ENCODE measurements at regions not wholly inside any gene's neighbourhood (a gene's known extent, or its start where the extent isn't known, plus 50 kb on each side); places are given as distances from the start of the nearest gene placed in this dataset.
"Not testable (repeated sequence)": the region's sequence is repeated elsewhere in the genome, so short reads cannot be mapped to it uniquely, and the experiment has no call there.

GRCh38 chr7:119270045-119270464 lies 1002.9 kb upstream of the KCND2 start:
- no peak overlapping the region for H3K4me3 ChIP-seq
- no peak overlapping the region for H3K27ac ChIP-seq
- H3K36me3 ChIP-seq (ENCODE audit: insufficient read depth, low read length): no peaks in the 10 kb centered on the region
- H3K9me3 ChIP-seq (ENCODE audit: low read depth, low read length): no peaks in the 10 kb centered on the region
- no peak for TF ChIP-seq EZH2 (IDR thresholded peaks at IDR 0.05)
- no peak for TF ChIP-seq FOXP2 (optimal IDR thresholded peaks at IDR 0.05; ENCODE audit: control extremely low read depth, extremely low read length, insufficient read depth)
- no peak for TF ChIP-seq POLR2AphosphoS5 (IDR thresholded peaks at IDR 0.05; ENCODE audit: borderline replicate concordance, low read depth, low read length)
- no peak overlapping the region for H3K9ac ChIP-seq (ENCODE audit: insufficient read length)
- DNase-seq (ENCODE audit: low read depth, low spot score): peak; percentile 61

- no peak for DNase-seq (ENCODE audit: low read depth, low spot score)
These were observed 1002.3 kb upstream of the KCND2 start for GRCh38 chr7:119270644-119271043.

DNA sequence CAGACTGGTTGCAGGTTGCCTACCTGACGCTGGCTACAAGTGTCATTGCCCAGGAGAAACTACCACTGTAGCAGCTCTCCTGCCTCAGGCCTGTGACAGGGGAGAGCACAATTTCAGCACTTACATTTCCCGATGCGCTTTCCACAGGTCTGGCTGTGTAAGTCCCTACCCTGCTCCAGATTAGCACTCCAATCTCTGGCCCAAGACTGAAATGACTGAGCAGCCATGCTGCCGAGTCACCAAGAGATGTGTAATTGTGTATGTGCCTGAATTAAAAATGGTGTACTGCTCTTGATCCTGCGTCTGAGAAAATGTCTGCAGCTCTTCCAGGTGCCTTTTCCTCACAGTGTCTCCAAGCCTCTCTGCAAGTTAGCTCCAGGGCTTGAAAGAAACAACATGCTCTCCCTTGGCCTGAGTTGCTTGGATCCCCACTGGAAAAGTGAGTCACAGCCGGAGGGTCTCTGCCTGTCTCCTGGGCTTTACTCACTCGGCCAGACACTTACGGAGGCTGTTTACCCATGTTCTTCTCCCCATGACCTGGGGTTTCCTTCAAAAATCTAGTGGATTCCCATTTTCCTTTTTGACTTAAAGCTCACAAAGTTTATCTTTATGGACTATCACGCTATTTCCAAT lies 1001.7 kb upstream of the KCND2 start:
- H3K4me3 ChIP-seq: no peak overlapping the region
- H3K9me3 ChIP-seq (ENCODE audit: low read depth, low read length): no peaks in the 10 kb centered on the region
- H3K36me3 ChIP-seq (ENCODE audit: insufficient read depth, low read length): no peaks in the 10 kb centered on the region
- no peak overlapping the region for H3K27ac ChIP-seq
- no peak overlapping the region for H3K9ac ChIP-seq (ENCODE audit: insufficient read length)
- DNase-seq (ENCODE audit: low read depth, low spot score): no peak
- no peak for TF ChIP-seq POLR2AphosphoS5 (IDR thresholded peaks at IDR 0.05; ENCODE audit: borderline replicate concordance, low read depth, low read length)
- TF ChIP-seq EZH2 (IDR thresholded peaks at IDR 0.05): no peak
- no peak for TF ChIP-seq FOXP2 (optimal IDR thresholded peaks at IDR 0.05; ENCODE audit: control extremely low read depth, extremely low read length, insufficient read depth)

More at GRCh38 chr7:119270644-119271043, 1002.3 kb upstream of the KCND2 start:
- Histone ChIP-seq H3K4me3 (no peak overlapping the region), H3K27ac (no peak overlapping the region), H3K9me3 (ENCODE audit: low read depth, low read length) (no peaks in the 10 kb centered on the region), H3K9ac (ENCODE audit: insufficient read length) (no peak overlapping the region), H3K36me3 (ENCODE audit: insufficient read depth, low read length) (no peaks in the 10 kb centered on the region)
- TF ChIP-seq FOXP2 (optimal IDR thresholded peaks at IDR 0.05; ENCODE audit: control extremely low read depth, extremely low read length, insufficient read depth) (no peak), POLR2AphosphoS5 (IDR thresholded peaks at IDR 0.05; ENCODE audit: borderline replicate concordance, low read depth, low read length) (no peak), EZH2 (IDR thresholded peaks at IDR 0.05) (no peak)

DNA sequence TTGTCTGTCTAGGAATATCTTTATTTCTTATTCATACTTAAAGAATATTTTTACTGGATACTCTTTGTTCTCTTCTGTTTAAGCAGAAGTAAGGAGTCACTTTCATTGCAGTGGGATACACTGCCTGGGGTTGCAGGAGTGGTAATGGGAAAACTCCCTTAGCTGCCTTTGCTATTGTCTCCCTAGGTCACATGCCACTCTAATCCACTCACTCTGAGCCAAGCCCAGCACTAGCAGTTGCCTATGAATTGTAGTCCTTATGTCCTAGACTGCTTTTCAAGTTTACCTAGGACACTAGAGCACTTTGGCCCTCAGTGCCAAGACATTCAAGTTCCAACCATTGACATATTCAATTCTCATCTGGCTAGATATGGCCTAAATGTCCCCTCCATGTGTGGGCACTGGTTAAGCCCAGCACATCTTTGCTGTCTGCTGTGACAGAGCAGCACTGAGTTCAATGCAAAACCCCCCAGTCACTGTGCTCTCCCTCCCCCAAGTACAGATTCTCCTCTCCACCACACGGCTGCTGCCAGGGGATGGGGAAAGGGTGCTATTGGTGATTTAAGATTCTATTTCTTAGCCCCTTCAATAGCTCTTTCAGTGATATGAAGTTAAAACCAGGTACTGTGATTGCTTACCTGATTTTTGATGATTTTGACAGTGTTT lies 991.7 kb upstream of the KCND2 start:
- DNase-seq (ENCODE audit: low read depth, low spot score): no peak

GRCh38 chr7:119283353-119283752 lies 989.6 kb upstream of the KCND2 start:
- Histone ChIP-seq H3K36me3 (ENCODE audit: insufficient read depth, low read length) (no peaks in the 10 kb centered on the region), H3K9me3 (ENCODE audit: low read depth, low read length) (no peaks in the 10 kb centered on the region), H3K4me3 (no peak overlapping the region), H3K27ac (no peak overlapping the region), H3K9ac (ENCODE audit: insufficient read length) (no peak overlapping the region)
- no peak for DNase-seq (ENCODE audit: low read depth, low spot score)
- no peak for TF ChIP-seq POLR2AphosphoS5 (IDR thresholded peaks at IDR 0.05; ENCODE audit: borderline replicate concordance, low read depth, low read length)
- no peak for TF ChIP-seq EZH2 (IDR thresholded peaks at IDR 0.05)
- no peak for TF ChIP-seq FOXP2 (optimal IDR thresholded peaks at IDR 0.05; ENCODE audit: control extremely low read depth, extremely low read length, insufficient read depth)

More for the DNA sequence above, 991.7 kb upstream of the KCND2 start:
- Histone ChIP-seq H3K9me3 (ENCODE audit: low read depth, low read length) (no peaks in the 10 kb centered on the region), H3K4me3 (no peak overlapping the region), H3K27ac (no peak overlapping the region), H3K9ac (ENCODE audit: insufficient read length) (no peak overlapping the region), H3K36me3 (ENCODE audit: insufficient read depth, low read length) (no peaks in the 10 kb centered on the region)
- TF ChIP-seq EZH2 (IDR thresholded peaks at IDR 0.05) (no peak), FOXP2 (optimal IDR thresholded peaks at IDR 0.05; ENCODE audit: control extremely low read depth, extremely low read length, insufficient read depth) (no peak), POLR2AphosphoS5 (IDR thresholded peaks at IDR 0.05; ENCODE audit: borderline replicate concordance, low read depth, low read length) (no peak)

DNA sequence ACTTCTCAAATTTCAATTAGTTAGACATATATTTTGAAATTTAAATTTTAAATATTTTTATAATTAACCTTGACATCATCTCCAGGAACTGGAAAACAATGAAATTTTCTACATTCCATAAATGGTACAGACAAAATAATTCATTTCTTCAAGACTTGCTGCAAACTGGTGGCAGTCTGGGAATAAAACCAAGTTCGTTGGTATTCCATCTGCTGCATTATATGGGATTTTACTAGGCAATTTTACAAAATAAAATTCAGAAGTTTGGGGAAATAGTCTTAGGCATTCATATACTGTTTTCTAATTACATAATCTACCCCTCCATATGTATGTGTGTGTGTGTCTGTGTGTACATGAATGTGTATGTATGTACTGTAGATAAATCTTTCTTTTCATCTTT lies 984.6 kb upstream of the KCND2 start:
- Histone ChIP-seq H3K27ac (no peak overlapping the region), H3K36me3 (ENCODE audit: insufficient read depth, low read length) (no peaks in the 10 kb centered on the region), H3K4me3 (no peak overlapping the region), H3K9ac (ENCODE audit: insufficient read length) (no peak overlapping the region), H3K9me3 (ENCODE audit: low read depth, low read length) (no peaks in the 10 kb centered on the region)
- DNase-seq (ENCODE audit: low read depth, low spot score): no peak
- TF ChIP-seq FOXP2 (optimal IDR thresholded peaks at IDR 0.05; ENCODE audit: control extremely low read depth, extremely low read length, insufficient read depth): no peak
- no peak for TF ChIP-seq POLR2AphosphoS5 (IDR thresholded peaks at IDR 0.05; ENCODE audit: borderline replicate concordance, low read depth, low read length)
- no peak for TF ChIP-seq EZH2 (IDR thresholded peaks at IDR 0.05)

DNA sequence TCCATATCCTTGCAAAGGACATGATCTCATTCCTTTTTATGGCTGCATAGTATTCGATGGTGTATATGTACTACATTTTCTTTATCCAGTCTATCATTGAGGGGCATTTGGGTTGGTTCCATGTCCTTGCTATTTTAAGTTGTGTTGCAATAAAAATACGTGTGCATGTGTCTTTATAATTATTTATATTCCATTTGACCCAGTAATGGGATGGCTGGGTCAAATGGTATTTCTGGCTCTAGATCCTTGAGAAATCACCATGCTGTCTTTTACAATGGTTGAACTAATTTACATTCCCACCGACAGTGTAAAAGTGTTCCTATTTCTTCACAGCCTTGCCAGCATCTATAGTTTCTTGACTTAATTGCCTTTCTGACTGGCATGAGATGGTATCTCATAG lies 972.6 kb upstream of the KCND2 start:
- not testable (repeated sequence) for H3K9me3 ChIP-seq (ENCODE audit: low read depth, low read length); H3K9ac ChIP-seq (ENCODE audit: insufficient read length)

GRCh38 chr7:119320316-119320715 lies 952.7 kb upstream of the KCND2 start:
- no peaks in the 10 kb centered on the region for H3K9me3 ChIP-seq (ENCODE audit: low read depth, low read length)
- no peak overlapping the region for H3K27ac ChIP-seq
- TF ChIP-seq FOXP2 (optimal IDR thresholded peaks at IDR 0.05; ENCODE audit: control extremely low read depth, extremely low read length, insufficient read depth) (no peak), POLR2AphosphoS5 (IDR thresholded peaks at IDR 0.05; ENCODE audit: borderline replicate concordance, low read depth, low read length) (no peak), EZH2 (IDR thresholded peaks at IDR 0.05) (no peak)
- H3K36me3 ChIP-seq (ENCODE audit: insufficient read depth, low read length): no peaks in the 10 kb centered on the region
- H3K9ac ChIP-seq (ENCODE audit: insufficient read length): no peak overlapping the region
- DNase-seq (ENCODE audit: low read depth, low spot score): no peak
- no peak overlapping the region for H3K4me3 ChIP-seq

More for the DNA sequence above, 972.6 kb upstream of the KCND2 start:
- DNase-seq (ENCODE audit: low read depth, low spot score); H3K4me3 ChIP-seq; H3K27ac ChIP-seq; H3K36me3 ChIP-seq (ENCODE audit: insufficient read depth, low read length): not testable (repeated sequence)

GRCh38 chr7:119329715-119330114 lies 943.3 kb upstream of the KCND2 start:
- no peak overlapping the region for H3K27ac ChIP-seq
- H3K9ac ChIP-seq (ENCODE audit: insufficient read length): no peak overlapping the region

More at GRCh38 chr7:119329715-119330114, 943.3 kb upstream of the KCND2 start:
- no peak for TF ChIP-seq FOXP2 (optimal IDR thresholded peaks at IDR 0.05; ENCODE audit: control extremely low read depth, extremely low read length, insufficient read depth)
- no peak for TF ChIP-seq EZH2 (IDR thresholded peaks at IDR 0.05)
- TF ChIP-seq POLR2AphosphoS5 (IDR thresholded peaks at IDR 0.05; ENCODE audit: borderline replicate concordance, low read depth, low read length): no peak
- no peaks in the 10 kb centered on the region for H3K9me3 ChIP-seq (ENCODE audit: low read depth, low read length)
- H3K4me3 ChIP-seq: no peak overlapping the region
- no peaks in the 10 kb centered on the region for H3K36me3 ChIP-seq (ENCODE audit: insufficient read depth, low read length)
- DNase-seq (ENCODE audit: low read depth, low spot score): no peak
